H9 (cell line): ENCODE measurements at regions not wholly inside any gene's neighbourhood (a gene's known extent, or its start where the extent isn't known, plus 50 kb on each side); places are given as distances from the start of the nearest gene placed in this dataset.

Source experiments
- DNase-seq: peaks from one replicate; pipeline ENCODE4 v3.0.0-alpha.2; 2017
- H2AFZ ChIP-seq: one replicate; pipeline ENCODE4 v1.6.1; 2013; ENCODE audit warnings: mild to moderate bottlenecking, low read length, control low read depth, moderate library complexity
- H2AK5ac ChIP-seq: 2 replicates; pipeline ENCODE4 v1.6.1; 2013; ENCODE audit warnings: low read length, control low read depth, mixed read lengths; ENCODE audit not compliant: insufficient read length
- H2BK120ac ChIP-seq: one replicate; pipeline ENCODE4 v1.6.1; 2013; ENCODE audit warnings: low read depth, mild to moderate bottlenecking, low read length, control low read depth, inconsistent platforms; ENCODE audit not compliant: poor library complexity, severe bottlenecking
- H2BK12ac ChIP-seq: 2 replicates; pipeline ENCODE4 v1.6.1; 2013; ENCODE audit warnings: low read length, control low read depth, mixed read lengths, low read depth; ENCODE audit not compliant: insufficient read length
- H2BK15ac ChIP-seq: 2 replicates; pipeline ENCODE4 v1.6.1; 2013; ENCODE audit warnings: low read depth, low read length, control low read depth
- H2BK20ac ChIP-seq: one replicate; pipeline ENCODE4 v1.6.1; 2013; ENCODE audit warnings: low read depth, mild to moderate bottlenecking, low read length, control low read depth, inconsistent platforms; ENCODE audit not compliant: poor library complexity, severe bottlenecking
- H2BK5ac ChIP-seq: 2 replicates; pipeline ENCODE4 v1.6.1; 2013; ENCODE audit warnings: low read length, control low read depth, mixed read lengths; ENCODE audit not compliant: insufficient read length
- H3K14ac ChIP-seq: 2 replicates; pipeline ENCODE4 v1.6.1; 2013; ENCODE audit warnings: low read length, control low read depth; ENCODE audit not compliant: insufficient read depth
- H3K18ac ChIP-seq: 2 replicates; pipeline ENCODE4 v1.6.1; 2013; ENCODE audit warnings: low read depth, mild to moderate bottlenecking, mixed read lengths, low read length, control low read depth; ENCODE audit not compliant: insufficient read length
- H3K23ac ChIP-seq: 2 replicates; pipeline ENCODE4 v1.6.1; 2013; ENCODE audit warnings: low read length, control low read depth, mixed read lengths, low read depth; ENCODE audit not compliant: insufficient read length
- H3K23me2 ChIP-seq: 2 replicates; pipeline ENCODE4 v1.6.1; 2013; ENCODE audit warnings: low read depth, mild to moderate bottlenecking, mixed read lengths, low read length, control low read depth; ENCODE audit not compliant: insufficient read length, poor library complexity, severe bottlenecking
- H3K27ac ChIP-seq: 2 replicates; pipeline ENCODE4 v1.5.1; 2013; ENCODE audit warnings: low read length, control low read depth, mixed read lengths, low read depth; ENCODE audit not compliant: insufficient read length
- H3K27me3 ChIP-seq: 2 replicates; pipeline ENCODE4 v1.6.1; 2013; ENCODE audit warnings: low read length, control low read depth, inconsistent platforms; ENCODE audit not compliant: insufficient read depth
- H3K4ac ChIP-seq: 2 replicates; pipeline ENCODE4 v1.6.1; 2013; ENCODE audit warnings: low read depth, mild to moderate bottlenecking, control low read depth, inconsistent platforms, low read length, moderate library complexity
- H3K4me1 ChIP-seq: 2 replicates; pipeline ENCODE4 v1.6.1; 2013; ENCODE audit warnings: low read length, control low read depth, inconsistent platforms; ENCODE audit not compliant: insufficient read depth
- H3K4me2 ChIP-seq: 2 replicates; pipeline ENCODE4 v1.6.1; 2013; ENCODE audit warnings: low read length, control low read depth, mixed read lengths; ENCODE audit not compliant: insufficient read length, insufficient read depth
- H3K56ac ChIP-seq: 2 replicates; pipeline ENCODE4 v1.6.1; 2013; ENCODE audit warnings: low read depth, mild to moderate bottlenecking, mixed read lengths, low read length, control low read depth; ENCODE audit not compliant: insufficient read length
- H3K79me1 ChIP-seq: 2 replicates; pipeline ENCODE4 v1.6.1; 2013; ENCODE audit warnings: low read depth, mild to moderate bottlenecking, moderate library complexity, low read length, control low read depth, inconsistent platforms; ENCODE audit not compliant: insufficient read depth, poor library complexity, severe bottlenecking
- H3K79me2 ChIP-seq: 2 replicates; pipeline ENCODE4 v1.6.1; 2013; ENCODE audit warnings: low read length, control low read depth, inconsistent platforms; ENCODE audit not compliant: insufficient read depth
- H3K9ac ChIP-seq: 2 replicates; pipeline ENCODE4 v1.6.1; 2013; ENCODE audit warnings: low read length, control low read depth, mixed read lengths; ENCODE audit not compliant: insufficient read length; ENCODE audit errors: extremely low read depth
- H3K9me3 ChIP-seq: one replicate; pipeline ENCODE4 v1.6.1; 2013; ENCODE audit warnings: low read depth, low read length, inconsistent platforms; ENCODE audit not compliant: control insufficient read depth
- H3T11ph ChIP-seq: one replicate; pipeline ENCODE4 v1.6.1; 2013; ENCODE audit warnings: mild to moderate bottlenecking, low read length, control low read depth, inconsistent platforms
- H4K20me1 ChIP-seq: one replicate; pipeline ENCODE4 v1.6.1; 2013; ENCODE audit not compliant: control insufficient read depth, insufficient read length, insufficient read depth
- H4K5ac ChIP-seq: 2 replicates; pipeline ENCODE4 v1.6.1; 2013; ENCODE audit warnings: low read depth, mild to moderate bottlenecking, mixed read lengths, low read length, control low read depth; ENCODE audit not compliant: insufficient read length
- H4K8ac ChIP-seq: replicated peaks from 2 replicates; pipeline ENCODE4 v1.6.1; 2013; ENCODE audit warnings: low read length, control low read depth, mixed read lengths, low read depth; ENCODE audit not compliant: insufficient read length
- H4K91ac ChIP-seq: 2 replicates; pipeline ENCODE4 v1.6.1; 2013; ENCODE audit warnings: low read depth, mild to moderate bottlenecking, moderate library complexity, mixed read lengths, low read length, control low read depth; ENCODE audit not compliant: insufficient read length
- H3K27ac Mint-ChIP-seq, 3 experiments: 2 replicates in 2 of 3; 3 replicates in 1 of 3; pipeline ENCODE4 v1.8.0; 2020 to 2021; ENCODE audit warnings: mixed read lengths in 3 of 3, mild to moderate bottlenecking in 1 of 3, moderate library complexity in 1 of 3
- H3K27me3 Mint-ChIP-seq: 2 replicates; pipeline ENCODE4 v1.8.0; 2021; ENCODE audit warnings: low read depth, mild to moderate bottlenecking, moderate library complexity, mixed read lengths
- H3K36me3 Mint-ChIP-seq, 3 experiments: 2 replicates in 2 of 3; 3 replicates in 1 of 3; pipeline ENCODE4 v1.8.0; 2020 to 2021; ENCODE audit warnings: low read depth in 3 of 3, mixed read lengths in 3 of 3; ENCODE audit not compliant: insufficient read depth in 1 of 3
- H3K4me1 Mint-ChIP-seq, 2 experiments: 2 replicates each; pipeline ENCODE4 v1.8.0; 2020; ENCODE audit warnings: mixed read lengths in 2 of 2
- H3K4me3 Mint-ChIP-seq, 2 experiments: 2 replicates in 1 of 2; 3 replicates in 1 of 2; pipeline ENCODE4 v1.8.0; 2020 to 2021; ENCODE audit warnings: mild to moderate bottlenecking in 2 of 2, mixed read lengths in 2 of 2, moderate library complexity in 1 of 2
- H3K9me3 Mint-ChIP-seq, 2 experiments: 2 replicates in 1 of 2; 3 replicates in 1 of 2; pipeline ENCODE4 v1.8.0; 2020; ENCODE audit warnings: mild to moderate bottlenecking in 2 of 2, mixed read lengths in 2 of 2, moderate library complexity in 1 of 2
- WGBS: extraction: QIAGEN DNeasy Blood & Tissue Kit; methylation state at CpG from one replicate; pipeline ENCODE4 v1.1.7; 2013; ENCODE audit warnings: missing lambda C conversion rate, low lambda C conversion rate, mixed read lengths; ENCODE audit not compliant: insufficient read length; ENCODE audit errors: extremely low coverage; 5-methylcytosine and 5-hydroxymethylcytosine counted together
- TF ChIP-seq, protein P1 (sequence below): fragments of 200-600 bp; sonication (generic); conservative IDR thresholded peaks from 3 replicates; pipeline ENCODE4 v1.8.0; 2021; ENCODE audit warnings: antibody characterized with exemption, mild to moderate bottlenecking

DNA sequence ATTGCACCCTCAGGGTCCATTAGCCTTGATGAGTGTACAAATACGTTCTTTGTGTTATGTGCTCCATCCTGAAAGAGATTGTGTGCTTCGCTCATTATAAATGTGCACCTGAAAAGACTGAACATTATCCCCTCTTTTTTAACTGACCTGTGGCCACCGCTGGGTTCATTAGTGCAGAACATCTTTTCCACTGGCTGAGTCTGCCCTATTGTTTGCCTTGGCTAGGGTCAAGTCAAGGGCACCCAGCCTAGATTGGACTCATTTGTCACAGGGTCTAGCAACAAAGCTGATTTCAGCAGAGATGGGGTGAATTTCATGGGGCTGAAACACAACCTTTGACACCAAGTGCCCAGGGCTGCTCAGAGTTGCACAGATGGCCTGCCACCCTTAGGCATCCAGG lies 764.1 kb upstream of the ARRDC3 start:
- H3K27me3 ChIP-seq, result no peaks in the 10 kb centered on the region
- no peaks in the 10 kb centered on the region for H3K79me2 ChIP-seq
- no peak overlapping the region for H4K5ac ChIP-seq
- no peak overlapping the region for H3K56ac ChIP-seq
- H2BK15ac ChIP-seq, result no peak overlapping the region
- TF ChIP-seq, protein P1, sequence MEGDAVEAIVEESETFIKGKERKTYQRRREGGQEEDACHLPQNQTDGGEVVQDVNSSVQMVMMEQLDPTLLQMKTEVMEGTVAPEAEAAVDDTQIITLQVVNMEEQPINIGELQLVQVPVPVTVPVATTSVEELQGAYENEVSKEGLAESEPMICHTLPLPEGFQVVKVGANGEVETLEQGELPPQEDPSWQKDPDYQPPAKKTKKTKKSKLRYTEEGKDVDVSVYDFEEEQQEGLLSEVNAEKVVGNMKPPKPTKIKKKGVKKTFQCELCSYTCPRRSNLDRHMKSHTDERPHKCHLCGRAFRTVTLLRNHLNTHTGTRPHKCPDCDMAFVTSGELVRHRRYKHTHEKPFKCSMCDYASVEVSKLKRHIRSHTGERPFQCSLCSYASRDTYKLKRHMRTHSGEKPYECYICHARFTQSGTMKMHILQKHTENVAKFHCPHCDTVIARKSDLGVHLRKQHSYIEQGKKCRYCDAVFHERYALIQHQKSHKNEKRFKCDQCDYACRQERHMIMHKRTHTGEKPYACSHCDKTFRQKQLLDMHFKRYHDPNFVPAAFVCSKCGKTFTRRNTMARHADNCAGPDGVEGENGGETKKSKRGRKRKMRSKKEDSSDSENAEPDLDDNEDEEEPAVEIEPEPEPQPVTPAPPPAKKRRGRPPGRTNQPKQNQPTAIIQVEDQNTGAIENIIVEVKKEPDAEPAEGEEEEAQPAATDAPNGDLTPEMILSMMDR, result no peak
- H3K4me3 Mint-ChIP-seq, result no peak overlapping the region
- H3K79me1 ChIP-seq, result no peaks in the 10 kb centered on the region
- H2BK5ac ChIP-seq, result no peak overlapping the region
- H3K4me1 Mint-ChIP-seq, result no peaks in the 10 kb centered on the region
- H2AFZ ChIP-seq, result no peak overlapping the region
- no peaks in the 10 kb centered on the region for H3K9me3 ChIP-seq
- no peaks in the 10 kb centered on the region for H3K9me3 Mint-ChIP-seq
- H3K4me1 ChIP-seq, result no peaks in the 10 kb centered on the region
- no peak overlapping the region for H2BK120ac ChIP-seq
- H3K36me3 Mint-ChIP-seq, result no peaks in the 10 kb centered on the region
- no peak overlapping the region for H3K4ac ChIP-seq
- WGBS, result no CpG with 5 or more reads among the region's 3 CpGs
- no peak overlapping the region for H2AK5ac ChIP-seq
- H3K23me2 ChIP-seq, result no peaks in the 10 kb centered on the region
- no peak overlapping the region for H3K27ac ChIP-seq
- H3K4me2 ChIP-seq, result no peak overlapping the region
- no peak overlapping the region for H4K8ac ChIP-seq
- H2BK20ac ChIP-seq, result no peak overlapping the region
- H3K27ac Mint-ChIP-seq, result no peak overlapping the region
- H3K23ac ChIP-seq, result no peak overlapping the region
- no peaks in the 10 kb centered on the region for H3K27me3 Mint-ChIP-seq
- H3K9ac ChIP-seq, result no peak overlapping the region
- no peak overlapping the region for H3K18ac ChIP-seq
- H3K14ac ChIP-seq, result no peak overlapping the region
- H3T11ph ChIP-seq, result no peak overlapping the region
- H4K91ac ChIP-seq, result no peak overlapping the region
- no peaks in the 10 kb centered on the region for H4K20me1 ChIP-seq
- H2BK12ac ChIP-seq, result no peak overlapping the region
- DNase-seq, result no peak
